ENCODE measurements at regions not wholly inside any gene's neighbourhood (a gene's known extent, or its start where the extent isn't known, plus 50 kb on each side); places are given as distances from the start of the nearest gene placed in this dataset.
"Not testable (repeated sequence)": the region's sequence is repeated elsewhere in the genome, so short reads cannot be mapped to it uniquely, and the experiment has no call there.

GRCh38 chr4:14149176-14150053 lies 521.9 kb upstream of the BOD1L1 start:
- Histone ChIP-seq H3K36me3 (ENCODE audit: control insufficient read depth, insufficient read depth, low read length) (no peaks in the 10 kb centered on the region), H3K4me3 (ENCODE audit: low read length) (no peak overlapping the region), H3K27me3 (ENCODE audit: control insufficient read depth, insufficient read depth, low read length) (no peaks in the 10 kb centered on the region), H3K27ac (ENCODE audit: low read length) (no peak overlapping the region), H3K9me3 (ENCODE audit: control insufficient read depth, low read depth, low read length) (no peaks in the 10 kb centered on the region), H3K4me1 (ENCODE audit: control insufficient read depth, insufficient read depth, low read length) (no peaks in the 10 kb centered on the region)
- peak in 1 of 2 donors; percentile 30 for DNase-seq
- no CpG with 5 or more reads among the region's 6 CpGs for WGBS (ENCODE audit: insufficient coverage, low lambda C conversion rate)

- WGBS (ENCODE audit: insufficient coverage, low lambda C conversion rate) = 20% methylated on average over 2 of the region's 2 CpGs
- Histone ChIP-seq H3K27ac (ENCODE audit: low read length) (no peak overlapping the region), H3K4me3 (ENCODE audit: low read length) (no peak overlapping the region), H3K36me3 (ENCODE audit: control insufficient read depth, insufficient read depth, low read length) (no peaks in the 10 kb centered on the region), H3K9me3 (ENCODE audit: control insufficient read depth, low read depth, low read length) (no peaks in the 10 kb centered on the region), H3K4me1 (ENCODE audit: control insufficient read depth, insufficient read depth, low read length) (no peaks in the 10 kb centered on the region), H3K27me3 (ENCODE audit: control insufficient read depth, insufficient read depth, low read length) (no peaks in the 10 kb centered on the region)
- DNase-seq = no peak
Observed at GRCh38 chr4:14151101-14151500, 523.6 kb upstream of the BOD1L1 start.

GRCh38 chr4:14152834-14153519 lies 525.5 kb upstream of the BOD1L1 start:
- no peaks in the 10 kb centered on the region for H3K27me3 ChIP-seq (ENCODE audit: control insufficient read depth, insufficient read depth, low read length)
- WGBS (ENCODE audit: insufficient coverage, low lambda C conversion rate) = 83% methylated on average over 2 of the region's 4 CpGs
- H3K4me1 ChIP-seq (ENCODE audit: control insufficient read depth, insufficient read depth, low read length) = no peaks in the 10 kb centered on the region
- H3K36me3 ChIP-seq (ENCODE audit: control insufficient read depth, insufficient read depth, low read length) = no peaks in the 10 kb centered on the region
- DNase-seq = no peak
- H3K9me3 ChIP-seq (ENCODE audit: control insufficient read depth, low read depth, low read length) = no peaks in the 10 kb centered on the region
- H3K4me3 ChIP-seq (ENCODE audit: low read length) = no peak overlapping the region
- H3K27ac ChIP-seq (ENCODE audit: low read length) = no peak overlapping the region

GRCh38 chr4:14155803-14156202 lies 528.3 kb upstream of the BOD1L1 start:
- DNase-seq = no peak
- no CpG with 5 or more reads among the region's 3 CpGs for WGBS (ENCODE audit: insufficient coverage, low lambda C conversion rate)
- no peak overlapping the region for H3K27ac ChIP-seq (ENCODE audit: low read length)
- H3K4me3 ChIP-seq (ENCODE audit: low read length) = no peak overlapping the region
- no peaks in the 10 kb centered on the region for H3K4me1 ChIP-seq (ENCODE audit: control insufficient read depth, insufficient read depth, low read length)
- H3K36me3 ChIP-seq (ENCODE audit: control insufficient read depth, insufficient read depth, low read length) = no peaks in the 10 kb centered on the region
- no peaks in the 10 kb centered on the region for H3K27me3 ChIP-seq (ENCODE audit: control insufficient read depth, insufficient read depth, low read length)
- no peaks in the 10 kb centered on the region for H3K9me3 ChIP-seq (ENCODE audit: control insufficient read depth, low read depth, low read length)

- Histone ChIP-seq H3K36me3 (ENCODE audit: control insufficient read depth, insufficient read depth, low read length) (no peaks in the 10 kb centered on the region), H3K4me3 (ENCODE audit: low read length) (no peak overlapping the region), H3K27ac (ENCODE audit: low read length) (no peak overlapping the region), H3K27me3 (ENCODE audit: control insufficient read depth, insufficient read depth, low read length) (no peaks in the 10 kb centered on the region), H3K4me1 (ENCODE audit: control insufficient read depth, insufficient read depth, low read length) (no peaks in the 10 kb centered on the region), H3K9me3 (ENCODE audit: control insufficient read depth, low read depth, low read length) (no peaks in the 10 kb centered on the region)
- DNase-seq = no peak
- WGBS (ENCODE audit: insufficient coverage, low lambda C conversion rate) = 100% methylated on average over 1 of the region's 2 CpGs
Observed at GRCh38 chr4:14157262-14157661, 529.7 kb upstream of the BOD1L1 start.

GRCh38 chr4:14165222-14165920 lies 537.8 kb upstream of the BOD1L1 start:
- Histone ChIP-seq H3K4me3 (ENCODE audit: low read length) (no peak overlapping the region), H3K9me3 (ENCODE audit: control insufficient read depth, low read depth, low read length) (no peaks in the 10 kb centered on the region), H3K27ac (ENCODE audit: low read length) (no peak overlapping the region), H3K36me3 (ENCODE audit: control insufficient read depth, insufficient read depth, low read length) (no peaks in the 10 kb centered on the region), H3K4me1 (ENCODE audit: control insufficient read depth, insufficient read depth, low read length) (no peaks in the 10 kb centered on the region), H3K27me3 (ENCODE audit: control insufficient read depth, insufficient read depth, low read length) (no peaks in the 10 kb centered on the region)
- DNase-seq = no peak
- 100% methylated on average over 1 of the region's 3 CpGs for WGBS (ENCODE audit: insufficient coverage, low lambda C conversion rate)

- Histone ChIP-seq H3K9me3 (ENCODE audit: control insufficient read depth, low read depth, low read length) (no peaks in the 10 kb centered on the region), H3K27ac (ENCODE audit: low read length) (no peak overlapping the region), H3K27me3 (ENCODE audit: control insufficient read depth, insufficient read depth, low read length) (no peaks in the 10 kb centered on the region), H3K4me1 (ENCODE audit: control insufficient read depth, insufficient read depth, low read length) (no peaks in the 10 kb centered on the region), H3K4me3 (ENCODE audit: low read length) (no peak overlapping the region), H3K36me3 (ENCODE audit: control insufficient read depth, insufficient read depth, low read length) (no peaks in the 10 kb centered on the region)
- 88% methylated on average over 2 of the region's 8 CpGs for WGBS (ENCODE audit: insufficient coverage, low lambda C conversion rate)
- DNase-seq = no peak
Observed at GRCh38 chr4:14167876-14168510, 540.5 kb upstream of the BOD1L1 start.

GRCh38 chr4:14168919-14169318 lies 541.4 kb upstream of the BOD1L1 start:
- H3K9me3 ChIP-seq (ENCODE audit: control insufficient read depth, low read depth, low read length) = no peaks in the 10 kb centered on the region
- WGBS (ENCODE audit: insufficient coverage, low lambda C conversion rate) = 80% methylated on average over 2 of the region's 5 CpGs

GRCh38 chr4:14169460-14169859 lies 541.9 kb upstream of the BOD1L1 start:
- H3K4me1 ChIP-seq (ENCODE audit: control insufficient read depth, insufficient read depth, low read length) = no peaks in the 10 kb centered on the region
- WGBS (ENCODE audit: insufficient coverage, low lambda C conversion rate) = 80% methylated on average over 1 of the region's 2 CpGs
- no peak overlapping the region for H3K27ac ChIP-seq (ENCODE audit: low read length)

More at GRCh38 chr4:14168919-14169318, 541.4 kb upstream of the BOD1L1 start:
- Histone ChIP-seq H3K27me3 (ENCODE audit: control insufficient read depth, insufficient read depth, low read length) (no peaks in the 10 kb centered on the region), H3K27ac (ENCODE audit: low read length) (no peak overlapping the region), H3K4me1 (ENCODE audit: control insufficient read depth, insufficient read depth, low read length) (no peaks in the 10 kb centered on the region), H3K4me3 (ENCODE audit: low read length) (no peak overlapping the region), H3K36me3 (ENCODE audit: control insufficient read depth, insufficient read depth, low read length) (no peaks in the 10 kb centered on the region)
- no peak for DNase-seq

GRCh38 chr4:14169940-14170339 lies 542.4 kb upstream of the BOD1L1 start:
- H3K4me3 ChIP-seq (ENCODE audit: low read length); H3K27ac ChIP-seq (ENCODE audit: low read length); H3K27me3 ChIP-seq (ENCODE audit: control insufficient read depth, insufficient read depth, low read length); H3K36me3 ChIP-seq (ENCODE audit: control insufficient read depth, insufficient read depth, low read length); H3K4me1 ChIP-seq (ENCODE audit: control insufficient read depth, insufficient read depth, low read length); DNase-seq; H3K9me3 ChIP-seq (ENCODE audit: control insufficient read depth, low read depth, low read length): not testable (repeated sequence)
- WGBS (ENCODE audit: insufficient coverage, low lambda C conversion rate) = no CpG with 5 or more reads among the region's 6 CpGs

More at GRCh38 chr4:14169460-14169859, 541.9 kb upstream of the BOD1L1 start:
- Histone ChIP-seq H3K36me3 (ENCODE audit: control insufficient read depth, insufficient read depth, low read length) (no peaks in the 10 kb centered on the region), H3K27me3 (ENCODE audit: control insufficient read depth, insufficient read depth, low read length) (no peaks in the 10 kb centered on the region), H3K4me3 (ENCODE audit: low read length) (no peak overlapping the region), H3K9me3 (ENCODE audit: control insufficient read depth, low read depth, low read length) (no peaks in the 10 kb centered on the region)
- no peak for DNase-seq
